ENCODE measurements at regions not wholly inside any gene's neighbourhood (a gene's known extent, or its start where the extent isn't known, plus 50 kb on each side); places are given as distances from the start of the nearest gene placed in this dataset.

- TF ChIP-seq ZBTB37 (CRISPR knock-in tag; IDR thresholded peaks at IDR 0.05), result 0 out of 2 replicates have a peak, but pooled peaks have one; percentile 33
Observed at GRCh38 chr5:18745988-18746615, 1111.8 kb downstream of the TAF11L14 start (continued).

DNA sequence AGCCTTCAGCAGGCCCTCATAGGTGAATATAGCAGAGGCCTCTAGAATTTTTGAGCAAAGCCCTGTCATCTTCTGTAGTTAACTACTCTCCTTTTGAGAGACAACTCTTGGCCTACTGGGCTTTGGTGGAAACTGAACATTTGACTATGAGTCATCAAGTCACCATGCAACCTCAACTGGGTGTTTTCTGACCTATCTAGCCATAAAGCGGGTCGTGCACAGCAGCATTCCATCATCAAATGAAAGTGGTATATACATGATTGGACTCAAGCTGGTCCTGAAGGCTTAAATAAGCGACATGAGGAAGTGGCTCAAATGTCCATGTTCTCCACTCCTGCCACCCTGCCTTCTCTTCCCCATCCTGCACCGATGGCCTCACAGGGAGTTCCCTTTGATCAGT, 1115.5 kb downstream of the TAF11L14 start:
- Histone ChIP-seq H2AFZ (ENCODE audit: low read length) (no peak overlapping the region), H3K36me3 (replicated peaks in 1 of 2; ENCODE audit: control insufficient read depth in 1 of 2, insufficient read depth in 2 of 2, low read length in 2 of 2) (no peaks in the 10 kb centered on the region), H4K20me1 (ENCODE audit: insufficient read depth, low read length) (no peaks in the 10 kb centered on the region), H3K4me2 (ENCODE audit: low read depth, low read length) (no peak overlapping the region), H3K9me3 (ENCODE audit: low read length) (no peaks in the 10 kb centered on the region), H3K27ac (ENCODE audit: extremely low read length, insufficient read depth, low read length) (no peak overlapping the region), H3K4me3 (replicated peaks in 1 of 3; ENCODE audit: insufficient read depth in 1 of 3, low read depth in 2 of 3, low read length in 3 of 3) (no peak overlapping the region), H3K27me3 (ENCODE audit: control insufficient read depth in 1 of 2, insufficient read depth in 2 of 2, low read length in 2 of 2) (no peaks in the 10 kb centered on the region; a peak in 1 of 5 replicates), H3K4me1 (ENCODE audit: insufficient read depth, low read length) (peaks cover 10% of the 10 kb centered on the region; the same call in 1 of the 2 replicates), H3K9ac (ENCODE audit: insufficient read depth, low read depth, low read length) (no peak overlapping the region), H3K79me2 (ENCODE audit: insufficient read depth, low read length) (no peaks in the 10 kb centered on the region)
- DNase-seq (ENCODE audit: low spot score), result no peak
- POLR2A ChIA-PET, result no interaction called here
- in situ Hi-C loops (cut with HindIII; ENCODE audit: extremely low pct_ligation_motif_present, low pct_unique_long_range_greater_than_20kb) (no loop called here), intact Hi-C loops (cut with micrococcal nuclease; ENCODE audit: unreplicated experiment) (no loop called here)
- CTCF ChIA-PET (ENCODE audit: low intra/inter-chr PET ratio, low total read pairs), result no interaction called here
- no TSS peak for BruUV-seq (replicated peaks)
- no peak for ATAC-seq
- FAIRE-seq, result no peak
- WGBS (ENCODE audit: low lambda C conversion rate), result 0% methylated on average over 4 of the region's 4 CpGs
- TF ChIP-seq ZFY (CRISPR knock-in tag; IDR thresholded peaks at IDR 0.05) (no peak), ZNF746 (CRISPR knock-in tag; IDR thresholded peaks at IDR 0.05) (no peak), TCF7L2 (IDR thresholded peaks at IDR 0.05; ENCODE audit: low read depth, low read length) (no peak), MXD4 (CRISPR knock-in tag; IDR thresholded peaks at IDR 0.05) (no peak), SMAD1 (CRISPR knock-in tag; IDR thresholded peaks at IDR 0.05; ENCODE audit: borderline replicate concordance, low read depth) (no peak), ZBTB38 (CRISPR knock-in tag; IDR thresholded peaks at IDR 0.05) (no peak), ZFP36L1 (CRISPR knock-in tag; IDR thresholded peaks at IDR 0.05) (no peak), ZNF678 (CRISPR knock-in tag; IDR thresholded peaks at IDR 0.05) (no peak), MTF2 (CRISPR knock-in tag; IDR thresholded peaks at IDR 0.05; ENCODE audit: borderline replicate concordance) (no peak), ZNF709 (CRISPR knock-in tag; IDR thresholded peaks at IDR 0.05) (no peak)
- TF ChIP-seq, protein P1, sequence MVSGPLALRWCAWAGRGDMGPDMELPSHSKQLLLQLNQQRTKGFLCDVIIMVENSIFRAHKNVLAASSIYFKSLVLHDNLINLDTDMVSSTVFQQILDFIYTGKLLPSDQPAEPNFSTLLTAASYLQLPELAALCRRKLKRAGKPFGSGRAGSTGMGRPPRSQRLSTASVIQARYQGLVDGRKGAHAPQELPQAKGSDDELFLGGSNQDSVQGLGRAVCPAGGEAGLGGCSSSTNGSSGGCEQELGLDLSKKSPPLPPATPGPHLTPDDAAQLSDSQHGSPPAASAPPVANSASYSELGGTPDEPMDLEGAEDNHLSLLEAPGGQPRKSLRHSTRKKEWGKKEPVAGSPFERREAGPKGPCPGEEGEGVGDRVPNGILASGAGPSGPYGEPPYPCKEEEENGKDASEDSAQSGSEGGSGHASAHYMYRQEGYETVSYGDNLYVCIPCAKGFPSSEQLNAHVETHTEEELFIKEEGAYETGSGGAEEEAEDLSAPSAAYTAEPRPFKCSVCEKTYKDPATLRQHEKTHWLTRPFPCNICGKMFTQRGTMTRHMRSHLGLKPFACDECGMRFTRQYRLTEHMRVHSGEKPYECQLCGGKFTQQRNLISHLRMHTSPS (CRISPR knock-in tag; IDR thresholded peaks at IDR 0.05; ENCODE audit: low read depth), result no peak
- TF ChIP-seq, protein P2, sequence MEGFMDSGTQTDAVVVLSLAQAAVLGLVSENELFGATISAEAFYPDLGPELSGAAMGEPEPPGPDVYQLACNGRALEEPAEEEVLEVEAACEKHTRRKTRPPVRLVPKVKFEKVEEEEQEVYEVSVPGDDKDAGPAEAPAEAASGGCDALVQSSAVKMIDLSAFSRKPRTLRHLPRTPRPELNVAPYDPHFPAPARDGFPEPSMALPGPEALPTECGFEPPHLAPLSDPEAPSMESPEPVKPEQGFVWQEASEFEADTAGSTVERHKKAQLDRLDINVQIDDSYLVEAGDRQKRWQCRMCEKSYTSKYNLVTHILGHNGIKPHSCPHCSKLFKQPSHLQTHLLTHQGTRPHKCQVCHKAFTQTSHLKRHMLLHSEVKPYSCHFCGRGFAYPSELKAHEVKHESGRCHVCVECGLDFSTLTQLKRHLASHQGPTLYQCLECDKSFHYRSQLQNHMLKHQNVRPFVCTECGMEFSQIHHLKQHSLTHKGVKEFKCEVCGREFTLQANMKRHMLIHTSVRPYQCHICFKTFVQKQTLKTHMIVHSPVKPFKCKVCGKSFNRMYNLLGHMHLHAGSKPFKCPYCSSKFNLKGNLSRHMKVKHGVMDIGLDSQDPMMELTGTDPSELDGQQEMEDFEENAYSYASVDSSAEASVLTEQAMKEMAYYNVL (CRISPR knock-in tag; IDR thresholded peaks at IDR 0.05; ENCODE audit: borderline replicate concordance), result no peak
- TF ChIP-seq, protein P3, sequence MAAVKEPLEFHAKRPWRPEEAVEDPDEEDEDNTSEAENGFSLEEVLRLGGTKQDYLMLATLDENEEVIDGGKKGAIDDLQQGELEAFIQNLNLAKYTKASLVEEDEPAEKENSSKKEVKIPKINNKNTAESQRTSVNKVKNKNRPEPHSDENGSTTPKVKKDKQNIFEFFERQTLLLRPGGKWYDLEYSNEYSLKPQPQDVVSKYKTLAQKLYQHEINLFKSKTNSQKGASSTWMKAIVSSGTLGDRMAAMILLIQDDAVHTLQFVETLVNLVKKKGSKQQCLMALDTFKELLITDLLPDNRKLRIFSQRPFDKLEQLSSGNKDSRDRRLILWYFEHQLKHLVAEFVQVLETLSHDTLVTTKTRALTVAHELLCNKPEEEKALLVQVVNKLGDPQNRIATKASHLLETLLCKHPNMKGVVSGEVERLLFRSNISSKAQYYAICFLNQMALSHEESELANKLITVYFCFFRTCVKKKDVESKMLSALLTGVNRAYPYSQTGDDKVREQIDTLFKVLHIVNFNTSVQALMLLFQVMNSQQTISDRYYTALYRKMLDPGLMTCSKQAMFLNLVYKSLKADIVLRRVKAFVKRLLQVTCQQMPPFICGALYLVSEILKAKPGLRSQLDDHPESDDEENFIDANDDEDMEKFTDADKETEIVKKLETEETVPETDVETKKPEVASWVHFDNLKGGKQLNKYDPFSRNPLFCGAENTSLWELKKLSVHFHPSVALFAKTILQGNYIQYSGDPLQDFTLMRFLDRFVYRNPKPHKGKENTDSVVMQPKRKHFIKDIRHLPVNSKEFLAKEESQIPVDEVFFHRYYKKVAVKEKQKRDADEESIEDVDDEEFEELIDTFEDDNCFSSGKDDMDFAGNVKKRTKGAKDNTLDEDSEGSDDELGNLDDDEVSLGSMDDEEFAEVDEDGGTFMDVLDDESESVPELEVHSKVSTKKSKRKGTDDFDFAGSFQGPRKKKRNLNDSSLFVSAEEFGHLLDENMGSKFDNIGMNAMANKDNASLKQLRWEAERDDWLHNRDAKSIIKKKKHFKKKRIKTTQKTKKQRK (IDR thresholded peaks at IDR 0.05; ENCODE audit: low read length), result no peak

Measured in HepG2 (cell line).